ENCODE measurements at regions not wholly inside any gene's neighbourhood (a gene's known extent, or its start where the extent isn't known, plus 50 kb on each side); places are given as distances from the start of the nearest gene placed in this dataset.

DNA sequence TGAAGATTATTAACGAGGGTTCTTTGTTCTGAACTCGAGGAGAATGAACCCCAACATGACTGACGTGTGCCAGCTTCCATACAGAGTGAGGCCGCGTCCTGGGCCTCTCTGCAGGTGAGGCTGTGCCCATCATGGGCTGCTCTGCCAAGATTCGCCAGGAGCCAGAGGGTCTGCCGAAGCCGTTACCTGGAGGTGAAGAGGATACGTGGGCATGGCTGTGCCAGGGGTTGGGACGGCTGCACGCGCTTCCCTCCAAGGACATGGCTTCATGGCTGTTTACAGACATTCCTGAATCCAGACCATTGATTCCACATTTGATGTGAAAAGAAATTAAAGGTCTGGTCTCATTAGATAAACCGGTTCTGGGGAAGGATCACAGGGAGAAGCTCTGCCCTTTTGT, 211.4 kb upstream of the SALL3 start:
- H3K4me3 ChIP-seq (ENCODE audit: low read depth, low read length): no peak overlapping the region
- TF ChIP-seq CTCF (IDR thresholded peaks at IDR 0.05; ENCODE audit: insufficient read depth, low read length): no peak
- no peak for DNase-seq (ENCODE audit: low read depth)

DNA sequence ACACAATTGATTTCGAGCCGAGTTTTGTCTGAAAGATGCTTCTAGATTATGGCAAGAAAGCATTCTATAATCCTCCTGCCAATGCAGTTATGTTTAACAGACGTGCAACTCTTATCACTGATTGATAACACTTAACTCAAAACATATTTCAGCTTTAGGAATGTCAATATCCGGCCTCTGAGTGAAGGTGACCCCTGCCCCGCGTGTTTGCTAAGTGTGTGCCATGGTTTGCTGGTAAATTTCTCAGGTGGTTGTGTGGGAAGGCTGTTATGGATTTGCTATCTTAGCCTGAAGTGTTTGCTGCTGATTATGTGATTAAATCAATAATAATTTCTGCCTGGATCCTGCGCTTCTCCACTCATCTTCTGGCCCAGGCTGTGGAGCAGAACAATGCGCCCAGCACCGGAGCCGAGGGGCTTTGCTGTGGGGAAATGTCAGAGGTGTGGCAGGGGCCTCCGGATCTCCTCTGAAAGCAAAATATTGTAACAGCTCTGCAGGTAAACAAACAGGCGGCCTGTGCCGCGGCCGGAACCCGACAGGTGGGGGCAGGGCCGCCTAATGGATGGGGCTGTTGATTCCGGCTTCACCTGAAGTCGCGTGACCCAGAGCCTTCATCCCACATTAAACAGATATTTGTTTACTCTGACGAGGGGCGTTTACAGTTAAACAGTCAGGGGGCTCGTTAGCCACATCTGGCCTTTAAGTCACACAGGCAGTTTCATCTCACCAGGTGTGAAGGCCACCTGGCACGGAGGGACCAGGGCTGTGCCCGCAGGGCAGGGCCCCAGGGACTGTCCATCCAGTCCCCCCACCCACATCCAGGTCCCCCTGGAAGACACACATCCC, 210.7 kb upstream of the SALL3 start:
- no peak for DNase-seq (ENCODE audit: low read depth)
- no peak for TF ChIP-seq CTCF (IDR thresholded peaks at IDR 0.05; ENCODE audit: insufficient read depth, low read length)
- H3K4me3 ChIP-seq (ENCODE audit: low read depth, low read length): no peak overlapping the region

DNA sequence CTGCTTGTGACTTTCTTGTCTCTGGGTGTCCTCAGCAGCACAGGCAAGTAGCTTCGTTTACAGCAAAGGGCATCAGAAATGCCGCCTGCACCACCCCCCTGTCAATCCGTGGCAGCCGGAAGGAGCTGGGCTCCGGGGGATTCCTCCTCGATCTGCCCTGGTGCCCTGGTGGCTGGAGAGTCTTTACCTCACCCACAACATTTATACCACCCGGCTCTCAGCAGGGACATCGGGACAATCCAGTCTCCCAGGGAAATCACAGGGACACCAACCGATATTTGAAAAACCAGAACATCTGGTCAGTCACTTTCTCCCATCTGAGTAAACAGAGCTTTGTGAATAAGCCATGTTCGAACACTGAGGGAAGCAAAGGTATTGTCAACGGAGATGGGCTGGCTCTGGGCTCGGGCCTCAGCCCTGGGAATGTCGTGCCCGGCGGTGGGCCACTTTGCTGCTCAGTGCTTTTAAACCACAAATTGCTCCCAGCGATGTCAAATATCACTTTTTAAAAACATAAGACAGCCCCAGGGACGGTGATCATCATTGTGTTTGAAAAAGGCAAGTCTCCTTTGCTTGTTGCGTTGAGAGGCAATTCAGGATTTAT, 210.0 kb upstream of the SALL3 start:
- no peak for TF ChIP-seq CTCF (IDR thresholded peaks at IDR 0.05; ENCODE audit: insufficient read depth, low read length)
- H3K4me3 ChIP-seq (ENCODE audit: low read depth, low read length): no peak overlapping the region
- no peak for DNase-seq (ENCODE audit: low read depth)

DNA sequence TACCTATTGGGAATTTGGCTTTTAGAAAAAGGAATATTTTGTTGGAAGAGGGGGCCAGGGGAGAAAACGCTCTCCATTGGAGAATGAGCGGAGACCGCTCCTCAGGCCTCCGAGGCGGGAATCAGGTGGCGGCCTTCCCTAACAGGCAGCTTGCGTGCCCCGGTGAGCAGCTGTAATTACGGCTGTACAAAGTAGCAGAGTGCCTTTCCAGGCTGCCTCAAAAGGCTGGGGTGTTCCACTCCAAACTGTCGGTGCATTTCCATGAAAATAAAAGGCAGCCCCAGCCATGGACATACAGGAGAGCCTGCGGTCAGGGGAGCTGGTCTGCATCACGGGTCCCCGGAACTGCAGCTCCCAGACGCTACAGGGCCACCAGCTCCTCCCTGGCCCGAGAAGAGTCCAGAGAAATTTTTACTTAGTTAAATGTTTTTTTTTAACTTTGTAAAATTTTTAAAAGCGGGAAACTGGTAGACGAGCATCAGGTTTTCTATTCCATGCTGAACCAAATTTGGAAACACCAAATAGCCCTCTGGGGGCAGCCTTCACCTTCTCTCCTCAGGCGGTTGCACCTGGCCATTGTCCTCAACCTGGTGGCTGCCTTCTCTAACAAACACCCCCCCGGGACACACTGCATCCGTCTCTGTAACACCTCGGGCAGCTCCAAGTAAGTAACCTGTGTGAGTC, 209.3 kb upstream of the SALL3 start:
- no peak for TF ChIP-seq CTCF (IDR thresholded peaks at IDR 0.05; ENCODE audit: insufficient read depth, low read length)
- no peak for DNase-seq (ENCODE audit: low read depth)
- no peak overlapping the region for H3K4me3 ChIP-seq (ENCODE audit: low read depth, low read length)

DNA sequence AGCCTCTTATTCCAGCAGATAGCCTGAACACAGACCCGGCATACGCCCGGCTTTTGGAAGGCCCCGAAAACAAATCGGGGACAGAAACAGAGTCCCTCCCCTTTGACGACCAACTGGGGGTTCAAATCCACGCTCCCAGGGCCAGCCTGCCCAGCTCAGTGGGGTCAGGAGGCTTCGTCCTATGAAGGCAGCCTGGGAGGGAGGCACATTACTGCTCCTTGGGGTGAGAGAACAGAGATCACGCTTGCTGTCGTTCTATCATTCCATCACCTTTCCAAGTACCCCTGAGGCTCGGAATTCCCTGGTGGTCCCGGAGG, 208.8 kb upstream of the SALL3 start:
- H3K4me3 ChIP-seq (ENCODE audit: low read depth, low read length): no peak overlapping the region
- no peak for TF ChIP-seq CTCF (IDR thresholded peaks at IDR 0.05; ENCODE audit: insufficient read depth, low read length)
- no peak for DNase-seq (ENCODE audit: low read depth)

DNA sequence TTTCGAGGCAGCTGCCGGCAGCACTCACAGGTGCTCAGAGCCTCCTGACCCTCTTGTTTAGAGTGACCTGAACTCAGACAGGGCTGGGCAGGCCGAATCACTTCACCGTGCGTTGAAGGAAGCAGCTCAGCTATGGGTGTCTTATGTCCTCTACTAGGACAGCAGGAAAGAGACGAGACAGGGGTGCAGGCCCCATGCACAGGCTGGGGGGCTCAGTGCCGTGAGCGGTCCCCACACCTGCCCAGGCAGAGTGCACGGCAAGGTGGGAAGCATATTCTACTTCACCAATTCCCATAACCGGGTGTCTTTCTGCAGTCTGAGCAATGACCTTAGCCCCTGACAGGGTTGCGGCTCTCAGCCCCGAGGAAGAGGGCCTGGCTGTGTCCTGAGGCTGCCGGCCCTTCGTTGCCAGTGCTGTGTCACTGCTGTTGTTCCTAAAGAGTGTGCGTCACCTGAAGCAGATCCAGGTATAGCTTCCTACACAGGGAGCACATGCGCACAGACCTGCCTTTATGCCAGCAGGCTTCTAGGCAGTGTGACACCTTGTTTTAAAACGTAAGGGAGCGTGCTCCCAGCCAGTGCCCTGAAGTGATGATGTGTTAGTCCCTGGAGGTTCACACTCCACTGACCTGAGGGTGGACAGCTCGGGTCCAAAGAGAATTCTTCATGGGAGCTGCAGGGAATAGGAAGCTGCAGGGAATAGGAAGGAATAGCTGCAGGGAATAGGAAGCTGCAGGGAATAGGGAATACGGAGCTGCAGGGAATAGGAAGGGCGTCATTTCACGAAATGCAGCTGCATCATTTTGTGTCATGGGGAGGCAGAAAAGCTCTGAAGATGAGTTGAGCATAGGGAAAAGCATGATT, 207.9 kb upstream of the SALL3 start:
- DNase-seq (ENCODE audit: low read depth): no peak
- no peak overlapping the region for H3K4me3 ChIP-seq (ENCODE audit: low read depth, low read length)
- no peak for TF ChIP-seq CTCF (IDR thresholded peaks at IDR 0.05; ENCODE audit: insufficient read depth, low read length)

Measured in fibroblast of the aortic adventitia (primary cell).